ENCODE measurements at regions not wholly inside any gene's neighbourhood (a gene's known extent, or its start where the extent isn't known, plus 50 kb on each side); places are given as distances from the start of the nearest gene placed in this dataset.

- TF ChIP-seq CTCF (IDR thresholded peaks at IDR 0.05) = no peak
- no peak for TF ChIP-seq POLR2A (IDR thresholded peaks at IDR 0.05)
These were observed 276.8 kb upstream of the POU3F3 start for GRCh38 chr2:104577143-104577542.

Measured in Peyer's patch (tissue), 4 donors.